Activated effector memory CD4-positive, alpha-beta T cell treated with anti-CD3 and anti-CD28 coated beads, Interleukin-2, amount 50 U/mL, for 16 hours (primary cell): ENCODE measurements at regions not wholly inside any gene's neighbourhood (a gene's known extent, or its start where the extent isn't known, plus 50 kb on each side); places are given as distances from the start of the nearest gene placed in this dataset.

Experiments
- DNase-seq: peaks from one replicate; pipeline ENCODE4 v3.0.0-alpha.2; 2020

GRCh38 chr6:14903176-14904038 is 342.5 kb upstream of the JARID2 start:
- DNase-seq, result no peak

GRCh38 chr6:14905201-14905600 is 340.7 kb upstream of the JARID2 start:
- DNase-seq, result no peak

- DNase-seq, result no peak
Observed at GRCh38 chr6:14906621-14907020, 339.2 kb upstream of the JARID2 start.

- no peak for DNase-seq
Observed at GRCh38 chr6:14910692-14911547, 334.9 kb upstream of the JARID2 start.

- DNase-seq, result no peak
Observed at GRCh38 chr6:14912226-14912625, 333.6 kb upstream of the JARID2 start.

- DNase-seq, result no peak
Observed at GRCh38 chr6:14912706-14913105, 333.2 kb upstream of the JARID2 start.

GRCh38 chr6:14913931-14914330 is 331.9 kb upstream of the JARID2 start:
- no peak for DNase-seq

GRCh38 chr6:14915888-14916832 is 329.7 kb upstream of the JARID2 start:
- no peak for DNase-seq

- no peak for DNase-seq
Observed at GRCh38 chr6:14917109-14917910, 328.6 kb upstream of the JARID2 start.

GRCh38 chr6:14918200-14918907 is 327.5 kb upstream of the JARID2 start:
- DNase-seq, result no peak

GRCh38 chr6:14919038-14919670 is 326.7 kb upstream of the JARID2 start:
- no peak for DNase-seq

- no peak for DNase-seq
Observed at GRCh38 chr6:14920276-14920675, 325.6 kb upstream of the JARID2 start.

GRCh38 chr6:14921170-14921569 is 324.7 kb upstream of the JARID2 start:
- no peak for DNase-seq

GRCh38 chr6:14921878-14922671 is 323.8 kb upstream of the JARID2 start:
- no peak for DNase-seq

GRCh38 chr6:14922706-14923460 is 323.0 kb upstream of the JARID2 start:
- DNase-seq, result no peak

GRCh38 chr6:14924126-14925024 is 321.5 kb upstream of the JARID2 start:
- DNase-seq, result no peak

GRCh38 chr6:14925025-14925698 is 320.7 kb upstream of the JARID2 start:
- DNase-seq, result no peak

GRCh38 chr6:14925699-14926026 is 320.2 kb upstream of the JARID2 start:
- DNase-seq, result no peak
